ENCODE measurements at regions not wholly inside any gene's neighbourhood (a gene's known extent, or its start where the extent isn't known, plus 50 kb on each side); places are given as distances from the start of the nearest gene placed in this dataset.

DNA sequence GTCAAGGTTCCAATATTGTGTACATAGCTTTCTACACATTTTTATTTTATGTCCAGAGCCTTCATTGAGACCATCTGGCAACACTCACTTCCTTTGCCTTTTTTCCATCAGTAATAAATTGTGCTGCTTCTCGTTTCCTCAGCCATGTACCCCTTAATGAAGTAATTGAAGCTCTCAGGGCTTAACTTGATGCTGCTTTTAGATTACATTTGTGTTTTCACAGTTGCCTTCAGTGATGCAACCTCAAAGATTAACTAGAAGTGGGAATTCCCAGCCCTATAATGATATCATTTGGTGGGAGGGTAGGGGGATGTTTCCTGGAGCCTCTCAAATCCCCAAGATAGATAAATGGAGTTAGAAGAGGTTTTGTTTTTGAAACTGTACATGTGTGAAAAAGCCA is 80.2 kb upstream of the KRR1 start:
- Histone ChIP-seq H3K4me2 (ENCODE audit: insufficient read depth, low read length) (no peak overlapping the region), H4K20me1 (replicated peaks; ENCODE audit: control insufficient read depth, insufficient read depth, low read length) (no peaks in the 10 kb centered on the region), H3K9me3 (replicated peaks; ENCODE audit: control insufficient read depth, insufficient read depth, low read depth, low read length) (no peaks in the 10 kb centered on the region; the same call in 1 of the 2 replicates), H2AFZ (ENCODE audit: low read depth, low read length) (no peak overlapping the region), H3K4me3 (no peak overlapping the region), H3K27ac (ENCODE audit: extremely low read depth, low read depth, low read length) (no peak overlapping the region), H3K9me1 (ENCODE audit: control insufficient read depth, insufficient read depth, low read length) (no peaks in the 10 kb centered on the region), H3K36me3 (ENCODE audit: control insufficient read depth, insufficient read depth, low read length) (no peaks in the 10 kb centered on the region), H3K9ac (ENCODE audit: insufficient read depth in 1 of 2, low read depth in 2 of 2, low read length in 2 of 2) (no peak overlapping the region), H3K4me1 (replicated peaks in 1 of 2; ENCODE audit: control insufficient read depth in 2 of 2, insufficient read depth in 2 of 2, low read length in 2 of 2) (no peaks in the 10 kb centered on the region), H3K27me3 (ENCODE audit: control insufficient read depth in 2 of 2, insufficient read depth in 2 of 2, low read length in 2 of 2) (no peaks in the 10 kb centered on the region), H3K79me2 (ENCODE audit: control insufficient read depth, insufficient read depth, low read length) (no peaks in the 10 kb centered on the region)
- intact Hi-C loops (cut with micrococcal nuclease), result no loop called here
- in situ Hi-C loops (cut with MboI), result no loop called here
- DNase-seq (ENCODE audit: extremely low read depth in 1 of 4, low spot score in 3 of 4), result no peak
- no TSS peak for BruUV-seq (replicated peaks)
- no peak for ATAC-seq
- ChIA-PET POLR2A (no interaction called here), CTCF (ENCODE audit: low intra/inter-chr PET ratio) (no interaction called here)
- TF ChIP-seq RBM14 (IDR thresholded peaks at IDR 0.05; ENCODE audit: borderline replicate concordance, insufficient read depth, low read depth, low read length), result no peak
- TF ChIP-seq FOXM1 (IDR thresholded peaks at IDR 0.05; ENCODE audit: low read depth), result no peak
- TF ChIP-seq FOXM1 (CRISPR knock-in tag; IDR thresholded peaks at IDR 0.05; ENCODE audit: low read depth), result no peak
- no peak for TF ChIP-seq CREBBP (IDR thresholded peaks at IDR 0.05; ENCODE audit: low read depth, low read length)
- no peak for TF ChIP-seq SNIP1 (IDR thresholded peaks at IDR 0.05; ENCODE audit: low read depth)
- no peak for TF ChIP-seq BRCA1 (IDR thresholded peaks at IDR 0.05)
- TF ChIP-seq BRCA1 (CRISPR knock-in tag; IDR thresholded peaks at IDR 0.05), result no peak
- no peak for TF ChIP-seq ELF1 (tag; IDR thresholded peaks at IDR 0.05)
- TF ChIP-seq SETDB1 (IDR thresholded peaks at IDR 0.05; ENCODE audit: low read length), result no peak
- no peak for TF ChIP-seq ZKSCAN1 (IDR thresholded peaks at IDR 0.05; ENCODE audit: low read depth, low read length)
- FAIRE-seq, result no peak
- WGBS (ENCODE audit: insufficient coverage, low coverage, missing lambda C conversion rate), result 0% methylated on average over 1 of the region's 1 CpG
